ENCODE measurements at regions not wholly inside any gene's neighbourhood (a gene's known extent, or its start where the extent isn't known, plus 50 kb on each side); places are given as distances from the start of the nearest gene placed in this dataset.

DNA sequence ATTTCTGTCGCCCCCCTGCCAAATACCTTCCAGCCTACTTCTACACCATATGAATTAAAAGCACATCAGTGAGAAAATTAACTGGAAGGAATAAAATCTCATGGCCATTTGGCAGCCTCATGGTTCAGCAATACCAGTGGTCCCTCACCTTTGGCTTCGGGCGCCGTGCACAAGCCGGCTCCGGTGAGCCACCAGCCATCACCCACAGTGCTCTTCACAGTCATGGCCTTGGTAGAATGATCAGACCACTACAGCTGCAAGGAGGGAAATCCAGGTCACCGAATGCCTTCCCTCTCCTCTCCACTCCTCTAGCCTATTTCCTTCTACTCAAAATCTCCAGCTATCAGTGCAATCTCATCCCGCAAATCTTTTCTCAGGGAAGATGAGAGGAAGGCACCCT is 239.1 kb downstream of the C1D start:
- TF ChIP-seq, protein P1, sequence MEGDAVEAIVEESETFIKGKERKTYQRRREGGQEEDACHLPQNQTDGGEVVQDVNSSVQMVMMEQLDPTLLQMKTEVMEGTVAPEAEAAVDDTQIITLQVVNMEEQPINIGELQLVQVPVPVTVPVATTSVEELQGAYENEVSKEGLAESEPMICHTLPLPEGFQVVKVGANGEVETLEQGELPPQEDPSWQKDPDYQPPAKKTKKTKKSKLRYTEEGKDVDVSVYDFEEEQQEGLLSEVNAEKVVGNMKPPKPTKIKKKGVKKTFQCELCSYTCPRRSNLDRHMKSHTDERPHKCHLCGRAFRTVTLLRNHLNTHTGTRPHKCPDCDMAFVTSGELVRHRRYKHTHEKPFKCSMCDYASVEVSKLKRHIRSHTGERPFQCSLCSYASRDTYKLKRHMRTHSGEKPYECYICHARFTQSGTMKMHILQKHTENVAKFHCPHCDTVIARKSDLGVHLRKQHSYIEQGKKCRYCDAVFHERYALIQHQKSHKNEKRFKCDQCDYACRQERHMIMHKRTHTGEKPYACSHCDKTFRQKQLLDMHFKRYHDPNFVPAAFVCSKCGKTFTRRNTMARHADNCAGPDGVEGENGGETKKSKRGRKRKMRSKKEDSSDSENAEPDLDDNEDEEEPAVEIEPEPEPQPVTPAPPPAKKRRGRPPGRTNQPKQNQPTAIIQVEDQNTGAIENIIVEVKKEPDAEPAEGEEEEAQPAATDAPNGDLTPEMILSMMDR (IDR thresholded peaks at IDR 0.05; ENCODE audit: low read length), result no peak
- no peak for TF ChIP-seq EZH2 (IDR thresholded peaks at IDR 0.05; ENCODE audit: borderline replicate concordance, low read length)

All from OCI-LY1 (cell line).